ENCODE measurements at regions not wholly inside any gene's neighbourhood (a gene's known extent, or its start where the extent isn't known, plus 50 kb on each side); places are given as distances from the start of the nearest gene placed in this dataset.
"Not testable (repeated sequence)": the region's sequence is repeated elsewhere in the genome, so short reads cannot be mapped to it uniquely, and the experiment has no call there.

DNA sequence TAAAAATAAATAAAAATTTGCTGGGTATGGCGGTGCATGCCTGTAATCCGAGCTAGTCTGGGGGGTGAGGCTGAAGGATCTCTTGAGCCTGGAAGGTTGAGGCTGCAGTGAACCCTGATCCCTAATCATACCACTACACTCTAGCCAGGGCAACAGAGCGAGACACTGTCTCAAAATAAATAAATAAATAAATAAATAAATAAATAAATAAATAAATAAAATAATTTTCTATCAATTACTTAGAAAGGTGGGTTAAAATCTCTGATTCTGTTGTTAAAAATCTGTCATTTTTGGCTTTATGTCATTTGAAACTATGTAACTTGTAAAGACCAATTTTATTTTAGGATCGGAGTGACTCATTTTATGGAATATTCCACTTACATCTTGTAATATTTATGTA lies 958.6 kb downstream of the NXPH1 start:
- WGBS, 2 donors: 82 to 87% methylated on average over 4 of the region's 4 CpGs
- peak overlapping the region in 3 of 4 donors; percentile 51 to 69 (median 68) for H3K27ac ChIP-seq
- intact Hi-C loops (cut with DNase I): no loop called here

GRCh38 chr7:9404386-9404785 lies 971.0 kb downstream of the NXPH1 start:
- H3K4me1 ChIP-seq; H3K4me3 ChIP-seq; H3K27ac ChIP-seq; intact Hi-C loops (cut with DNase I); DNase-seq; H3K36me3 ChIP-seq; H3K27me3 ChIP-seq; H3K9me3 ChIP-seq: not testable (repeated sequence)
- 94 to 95% methylated on average over 28 of the region's 28 CpGs for WGBS, 2 donors

More for the DNA sequence above, 958.6 kb downstream of the NXPH1 start:
- Histone ChIP-seq H3K9me3 (peaks cover 0 to 5% (median under 1%) of the 10 kb centered on the region in 4 donors), H3K27me3 (no peaks in the 10 kb centered on the region), H3K36me3 (no peaks in the 10 kb centered on the region), H3K4me3 (no peak overlapping the region), H3K4me1 (peaks cover 0 to 30% (median 18%) of the 10 kb centered on the region in 4 donors)
- TF ChIP-seq POLR2A (IDR thresholded peaks at IDR 0.05): no peak
- no peak for DNase-seq

DNA sequence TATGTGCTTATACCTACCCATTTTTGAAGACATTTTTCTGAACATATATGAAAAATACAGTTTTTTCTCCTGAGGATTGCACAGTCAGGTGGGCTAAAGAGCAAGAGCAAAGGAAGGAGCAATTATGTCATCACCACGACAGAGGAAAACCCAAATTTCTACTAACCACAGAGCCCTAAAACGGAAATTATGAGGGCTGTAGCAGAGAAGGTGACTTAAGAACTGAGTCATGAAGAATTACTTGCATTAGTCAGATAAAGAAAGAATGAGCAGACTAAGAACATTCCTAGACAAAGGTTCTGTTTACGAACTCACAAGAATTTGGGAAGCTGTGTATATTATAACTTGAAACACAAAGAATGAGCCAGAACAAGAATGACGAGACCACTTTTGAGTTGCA lies 974.4 kb downstream of the NXPH1 start:
- Histone ChIP-seq H3K36me3 (no peaks in the 10 kb centered on the region), H3K9me3 (no peaks in the 10 kb centered on the region), H3K27ac (no peak overlapping the region), H3K27me3 (no peaks in the 10 kb centered on the region), H3K4me1 (no peaks in the 10 kb centered on the region), H3K4me3 (no peak overlapping the region)
- intact Hi-C loops (cut with DNase I): no loop called here
- 64 to 69% methylated on average over 4 of the region's 4 CpGs for WGBS, 2 donors
- DNase-seq: no peak
- TF ChIP-seq POLR2A (IDR thresholded peaks at IDR 0.05) (no peak), CTCF (IDR thresholded peaks at IDR 0.05) (no peak), EP300 (IDR thresholded peaks at IDR 0.05) (no peak), POLR2AphosphoS5 (IDR thresholded peaks at IDR 0.05) (no peak)

GRCh38 chr7:9453521-9453920 lies 1020.1 kb downstream of the NXPH1 start:
- no peaks in the 10 kb centered on the region for H3K4me1 ChIP-seq
- no peaks in the 10 kb centered on the region for H3K27me3 ChIP-seq
- DNase-seq: no peak
- H3K36me3 ChIP-seq: no peaks in the 10 kb centered on the region
- intact Hi-C loops (cut with DNase I): no loop called here
- TF ChIP-seq POLR2A (IDR thresholded peaks at IDR 0.05) (no peak), POLR2AphosphoS5 (IDR thresholded peaks at IDR 0.05) (no peak), CTCF (IDR thresholded peaks at IDR 0.05) (no peak), EP300 (IDR thresholded peaks at IDR 0.05) (no peak)
- no peak overlapping the region for H3K4me3 ChIP-seq
- 88 to 89% methylated on average over 4 of the region's 4 CpGs for whole genome bisulfite sequencing, 2 donors
- H3K27ac ChIP-seq: no peak overlapping the region
- H3K9me3 ChIP-seq: no peaks in the 10 kb centered on the region

DNA sequence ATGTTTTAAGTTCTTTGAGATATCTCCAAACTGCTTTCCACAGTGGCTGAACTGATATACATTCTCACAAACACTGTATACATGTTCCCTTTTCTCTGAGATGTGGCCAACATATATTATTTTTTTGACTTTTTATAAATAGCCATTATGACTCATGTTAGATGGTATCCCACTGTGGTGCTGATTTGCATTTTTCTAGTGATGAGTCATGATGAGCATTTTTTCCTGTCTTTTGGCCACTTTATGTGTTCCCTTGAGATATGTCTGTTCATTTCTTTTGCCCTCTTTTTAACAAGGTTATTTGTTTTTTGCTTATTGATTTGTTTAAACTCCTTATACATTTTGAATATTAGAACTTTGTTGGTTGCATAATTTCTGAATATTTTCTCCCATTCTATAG lies 1055.1 kb downstream of the NXPH1 start:
- Histone ChIP-seq H3K27me3 (no peaks in the 10 kb centered on the region), H3K4me3 (no peak overlapping the region), H3K9me3 (no peaks in the 10 kb centered on the region), H3K27ac (no peak overlapping the region), H3K4me1 (no peaks in the 10 kb centered on the region), H3K36me3 (no peaks in the 10 kb centered on the region)
- intact Hi-C loops (cut with DNase I): no loop called here
- TF ChIP-seq EP300 (IDR thresholded peaks at IDR 0.05) (no peak), POLR2AphosphoS5 (IDR thresholded peaks at IDR 0.05) (no peak), POLR2A (IDR thresholded peaks at IDR 0.05) (no peak), CTCF (IDR thresholded peaks at IDR 0.05) (no peak)
- no peak for DNase-seq

GRCh38 chr7:9498303-9498702 lies 1064.9 kb downstream of the NXPH1 start:
- no peaks in the 10 kb centered on the region for H3K4me1 ChIP-seq
- no peak overlapping the region for H3K4me3 ChIP-seq
- intact Hi-C loops (cut with DNase I): no loop called here
- H3K36me3 ChIP-seq: no peaks in the 10 kb centered on the region
- 38 to 46% methylated on average over 3 of the region's 3 CpGs for WGBS, 2 donors
- H3K9me3 ChIP-seq: peaks cover 0 to 5% (median 0%) of the 10 kb centered on the region in 4 donors
- TF ChIP-seq CTCF (IDR thresholded peaks at IDR 0.05) (no peak), POLR2AphosphoS5 (IDR thresholded peaks at IDR 0.05) (no peak), POLR2A (IDR thresholded peaks at IDR 0.05) (no peak), EP300 (IDR thresholded peaks at IDR 0.05) (no peak)
- no peak overlapping the region for H3K27ac ChIP-seq
- no peak for DNase-seq
- no peaks in the 10 kb centered on the region for H3K27me3 ChIP-seq

Measured in sigmoid colon (tissue), 6 donors.